Type B pancreatic cell (in vitro differentiated cells): ENCODE measurements at regions not wholly inside any gene's neighbourhood (a gene's known extent, or its start where the extent isn't known, plus 50 kb on each side); places are given as distances from the start of the nearest gene placed in this dataset.

ENCODE experiments used
- DNase-seq: peaks from one replicate; pipeline ENCODE4 v3.0.0; 2021; ENCODE audit warnings: mixed read lengths; ENCODE audit not compliant: unreplicated experiment; ENCODE audit errors: extremely low spot score
- H3K27ac Mint-ChIP-seq: 2 replicates; pipeline ENCODE4 v1.8.0; 2021; ENCODE audit warnings: mild to moderate bottlenecking, mixed read lengths
- H3K27me3 Mint-ChIP-seq: 2 replicates; pipeline ENCODE4 v1.8.0; 2021; ENCODE audit warnings: mixed read lengths
- H3K36me3 Mint-ChIP-seq: 2 replicates; pipeline ENCODE4 v1.8.0; 2021; ENCODE audit warnings: mixed read lengths
- H3K4me1 Mint-ChIP-seq: one replicate; pipeline ENCODE4 v1.8.0; 2021; ENCODE audit warnings: mixed read lengths; ENCODE audit not compliant: unreplicated experiment
- H3K4me3 Mint-ChIP-seq: 2 replicates; pipeline ENCODE4 v1.8.0; 2021; ENCODE audit warnings: mild to moderate bottlenecking, mixed read lengths
- H3K9me3 Mint-ChIP-seq: 2 replicates; pipeline ENCODE4 v1.8.0; 2021; ENCODE audit warnings: mixed read lengths
- TF ChIP-seq, protein P1 (sequence below): fragments of 200-600 bp; sonication (generic); conservative IDR thresholded peaks from 2 replicates; pipeline ENCODE4 v1.5.0; 2021; ENCODE audit warnings: antibody characterized with exemption, mild to moderate bottlenecking

DNA sequence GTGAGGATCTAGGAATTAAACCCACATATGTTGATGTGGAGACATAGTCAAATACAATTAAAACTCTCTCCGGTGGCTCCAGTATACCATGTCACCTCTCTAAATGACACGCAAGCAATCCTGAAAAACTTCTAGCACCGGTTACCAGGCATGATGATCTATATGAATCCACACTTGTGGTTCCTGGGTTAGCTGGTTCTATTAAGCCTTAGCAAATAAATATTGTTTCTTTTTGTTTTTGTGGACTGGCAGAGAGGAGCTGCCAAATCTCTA lies 104.8 kb downstream of the SEC61B start:
- TF ChIP-seq, protein P1, sequence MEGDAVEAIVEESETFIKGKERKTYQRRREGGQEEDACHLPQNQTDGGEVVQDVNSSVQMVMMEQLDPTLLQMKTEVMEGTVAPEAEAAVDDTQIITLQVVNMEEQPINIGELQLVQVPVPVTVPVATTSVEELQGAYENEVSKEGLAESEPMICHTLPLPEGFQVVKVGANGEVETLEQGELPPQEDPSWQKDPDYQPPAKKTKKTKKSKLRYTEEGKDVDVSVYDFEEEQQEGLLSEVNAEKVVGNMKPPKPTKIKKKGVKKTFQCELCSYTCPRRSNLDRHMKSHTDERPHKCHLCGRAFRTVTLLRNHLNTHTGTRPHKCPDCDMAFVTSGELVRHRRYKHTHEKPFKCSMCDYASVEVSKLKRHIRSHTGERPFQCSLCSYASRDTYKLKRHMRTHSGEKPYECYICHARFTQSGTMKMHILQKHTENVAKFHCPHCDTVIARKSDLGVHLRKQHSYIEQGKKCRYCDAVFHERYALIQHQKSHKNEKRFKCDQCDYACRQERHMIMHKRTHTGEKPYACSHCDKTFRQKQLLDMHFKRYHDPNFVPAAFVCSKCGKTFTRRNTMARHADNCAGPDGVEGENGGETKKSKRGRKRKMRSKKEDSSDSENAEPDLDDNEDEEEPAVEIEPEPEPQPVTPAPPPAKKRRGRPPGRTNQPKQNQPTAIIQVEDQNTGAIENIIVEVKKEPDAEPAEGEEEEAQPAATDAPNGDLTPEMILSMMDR, result no peak
- Mint-ChIP-seq H3K27ac (no peak overlapping the region), H3K4me1 (no peaks in the 10 kb centered on the region), H3K4me3 (no peak overlapping the region), H3K9me3 (no peaks in the 10 kb centered on the region), H3K36me3 (no peaks in the 10 kb centered on the region), H3K27me3 (peaks cover 11% of the 10 kb centered on the region)
- DNase-seq, result no peak

DNA sequence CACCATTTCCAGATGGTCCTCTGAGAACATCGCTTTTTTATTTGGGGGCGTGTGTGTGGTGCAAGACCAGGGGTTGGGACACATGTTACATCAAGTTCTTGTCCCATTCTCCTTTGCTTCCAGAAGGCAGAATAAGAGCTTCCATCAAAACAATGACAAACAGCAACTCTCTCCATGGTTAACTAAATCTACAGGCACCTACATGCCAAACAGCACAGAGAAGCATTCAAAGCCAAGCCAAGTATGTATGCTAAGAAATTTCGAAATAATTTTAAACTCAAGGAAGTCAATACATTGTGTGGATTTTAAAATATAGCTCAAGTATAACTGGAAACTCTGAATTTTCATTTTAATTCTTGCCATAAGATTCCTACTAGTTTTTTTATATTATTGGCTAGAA lies 105.6 kb downstream of the SEC61B start:
- DNase-seq, result no peak
- H3K9me3 Mint-ChIP-seq, result no peaks in the 10 kb centered on the region
- H3K4me1 Mint-ChIP-seq, result no peaks in the 10 kb centered on the region
- H3K4me3 Mint-ChIP-seq, result no peak overlapping the region
- TF ChIP-seq, protein P1, result no peak
- no peaks in the 10 kb centered on the region for H3K36me3 Mint-ChIP-seq
- H3K27me3 Mint-ChIP-seq, result peaks cover 11% of the 10 kb centered on the region
- no peak overlapping the region for H3K27ac Mint-ChIP-seq

DNA sequence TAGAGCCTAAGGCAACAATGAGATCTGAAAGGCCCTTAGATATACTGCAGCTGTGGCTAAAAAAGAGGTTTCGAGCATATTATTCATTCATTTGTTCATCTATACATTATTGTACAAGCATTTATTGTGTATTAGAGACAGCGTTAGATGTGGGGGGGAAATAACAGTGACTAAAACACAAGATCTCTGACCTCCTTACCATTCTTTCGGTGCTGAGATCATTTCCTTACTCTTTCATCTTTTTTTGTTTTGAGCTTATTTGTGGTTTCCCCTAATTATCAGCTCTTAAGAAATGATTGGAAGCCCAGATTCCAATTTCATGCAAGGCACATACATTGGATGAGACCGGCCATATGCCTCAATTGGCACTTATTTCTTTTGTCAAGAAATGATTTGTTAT lies 113.2 kb downstream of the SEC61B start:
- no peak overlapping the region for H3K4me3 Mint-ChIP-seq
- no peaks in the 10 kb centered on the region for H3K27me3 Mint-ChIP-seq
- no peaks in the 10 kb centered on the region for H3K4me1 Mint-ChIP-seq
- H3K9me3 Mint-ChIP-seq, result no peaks in the 10 kb centered on the region
- H3K27ac Mint-ChIP-seq, result no peak overlapping the region
- no peak for DNase-seq
- H3K36me3 Mint-ChIP-seq, result no peaks in the 10 kb centered on the region
- TF ChIP-seq, protein P1, result no peak

DNA sequence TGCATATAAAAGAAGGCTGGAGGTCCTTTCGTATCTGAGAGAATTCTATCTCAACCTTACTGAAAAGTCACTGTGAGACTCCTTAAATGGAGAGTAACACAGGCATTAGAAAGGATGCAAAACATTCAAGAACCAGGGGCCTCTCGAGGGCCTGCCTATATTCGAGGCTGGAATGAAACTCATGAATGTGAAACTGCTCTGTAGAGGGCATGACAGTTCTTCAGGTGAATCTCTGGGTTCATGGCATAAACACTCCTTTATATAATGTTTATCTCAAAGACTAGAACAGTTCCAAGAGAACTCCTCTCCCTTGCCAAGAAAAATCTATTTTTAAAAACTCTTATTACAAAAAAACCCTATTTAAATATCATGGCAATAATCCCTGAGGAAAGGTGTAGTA lies 113.9 kb downstream of the SEC61B start:
- TF ChIP-seq, protein P1, result no peak
- no peaks in the 10 kb centered on the region for H3K27me3 Mint-ChIP-seq
- no peaks in the 10 kb centered on the region for H3K4me1 Mint-ChIP-seq
- no peak for DNase-seq
- no peak overlapping the region for H3K4me3 Mint-ChIP-seq
- H3K27ac Mint-ChIP-seq, result no peak overlapping the region
- H3K9me3 Mint-ChIP-seq, result no peaks in the 10 kb centered on the region
- H3K36me3 Mint-ChIP-seq, result no peaks in the 10 kb centered on the region

DNA sequence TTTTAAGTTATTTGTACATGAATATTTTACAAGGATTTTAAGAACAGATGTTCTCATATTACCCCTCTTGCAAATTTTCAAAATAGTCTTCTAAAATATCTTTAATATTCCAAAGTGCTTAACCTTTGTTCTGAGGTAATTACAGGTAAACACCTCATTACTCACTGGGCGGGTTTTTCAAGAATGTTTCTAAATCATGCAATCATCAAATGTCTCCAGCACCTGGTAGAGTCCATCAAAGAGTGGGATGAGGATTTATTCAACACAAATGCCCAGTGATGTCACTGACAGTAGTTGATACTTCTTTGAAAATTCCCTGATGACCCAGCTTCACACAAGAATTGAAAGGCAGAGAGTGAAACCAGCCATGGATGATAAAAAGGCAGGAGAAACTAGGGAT lies 114.4 kb downstream of the SEC61B start:
- no peaks in the 10 kb centered on the region for H3K4me1 Mint-ChIP-seq
- TF ChIP-seq, protein P1, result no peak
- H3K36me3 Mint-ChIP-seq, result no peaks in the 10 kb centered on the region
- no peak for DNase-seq
- no peak overlapping the region for H3K27ac Mint-ChIP-seq
- H3K9me3 Mint-ChIP-seq, result no peaks in the 10 kb centered on the region
- no peaks in the 10 kb centered on the region for H3K27me3 Mint-ChIP-seq
- no peak overlapping the region for H3K4me3 Mint-ChIP-seq

DNA sequence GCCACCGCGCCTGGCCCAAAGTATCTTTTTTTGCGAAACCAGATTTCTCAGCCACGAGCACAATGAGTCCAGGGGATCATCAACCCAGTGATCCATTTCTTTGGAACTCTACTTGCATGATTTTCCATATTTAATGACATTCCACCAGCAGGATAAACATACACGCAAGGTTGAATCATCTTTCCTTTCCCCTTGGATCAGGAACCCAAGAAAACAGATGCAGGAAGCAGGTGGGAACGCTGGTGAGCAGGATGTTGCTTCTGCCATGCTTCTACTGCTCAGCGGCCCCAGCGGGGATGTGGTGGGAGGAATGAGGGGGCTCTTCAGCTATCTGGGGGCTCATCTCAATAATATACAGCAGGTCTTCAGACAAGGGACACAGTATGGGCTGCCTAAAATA lies 118.2 kb downstream of the SEC61B start:
- Mint-ChIP-seq H3K27me3 (no peaks in the 10 kb centered on the region), H3K4me1 (no peaks in the 10 kb centered on the region), H3K36me3 (no peaks in the 10 kb centered on the region), H3K4me3 (no peak overlapping the region), H3K27ac (no peak overlapping the region), H3K9me3 (no peaks in the 10 kb centered on the region)
- TF ChIP-seq, protein P1, result no peak
- no peak for DNase-seq
